B cell (primary cell): ENCODE measurements at regions not wholly inside any gene's neighbourhood (a gene's known extent, or its start where the extent isn't known, plus 50 kb on each side); places are given as distances from the start of the nearest gene placed in this dataset.
"Not testable (repeated sequence)": the region's sequence is repeated elsewhere in the genome, so short reads cannot be mapped to it uniquely, and the experiment has no call there.

Experiments
- ATAC-seq: fragments of 200-7000 bp; cut with Tn5 transposase; one replicate; pipeline ENCODE4 v1.10.0; 2021; ENCODE audit warnings: low read depth, mild to moderate bottlenecking, moderate number of reproducible peaks, moderate library complexity
- CTCF ChIA-PET: fragments of 350-600 bp; sonication (Branson Sonifier 250); formaldehyde crosslinking; loops from one replicate; lab custom pipeline; 2021; ENCODE audit warnings: antibody characterized with exemption, inconsistent platforms; lab: Charles Lee
- POLR2A ChIA-PET: fragments of 350-600 bp; sonication (Branson Sonifier 250); formaldehyde crosslinking; loops from one replicate; lab custom pipeline; 2021; ENCODE audit warnings: antibody characterized with exemption; lab: Charles Lee
- DNase-seq: peaks from one replicate; pipeline ENCODE4 v3.0.0; 2013
- H2AFZ ChIP-seq: 2 replicates; pipeline ENCODE4 v1.6.1; 2012; ENCODE audit warnings: mild to moderate bottlenecking, low read depth, low read length; ENCODE audit not compliant: insufficient read depth, poor library complexity, severe bottlenecking
- H3K27ac ChIP-seq, 2 donors: 1 replicate in 1 of 2; 2 replicates in 1 of 2; pipeline ENCODE4 v1.5.1; 2012 to 2013; ENCODE audit warnings: low read length in 2 of 2, mild to moderate bottlenecking in 2 of 2, moderate library complexity in 1 of 2
- H3K27me3 ChIP-seq, 4 experiments: fragments of 200-600 bp in 1 of 4; sonication (generic) in 1 of 4; replicated peaks in 1 of 4; 1 replicate in 2 of 4; 2 replicates in 2 of 4; pipeline versions ENCODE4 v1.6.1 to v1.7.0; 2013 to 2016; ENCODE audit warnings: low read length in 3 of 4, mild to moderate bottlenecking in 2 of 4, mixed read lengths in 1 of 4, moderate library complexity in 1 of 4; ENCODE audit not compliant: insufficient read depth in 4 of 4, control insufficient read depth in 3 of 4; ENCODE audit errors: control extremely low read depth in 1 of 4
- H3K36me3 ChIP-seq, 2 experiments: replicated peaks in 1 of 2; 1 replicate in 1 of 2; 2 replicates in 1 of 2; pipeline versions ENCODE4 v1.6.1 to v1.7.1; 2013; ENCODE audit warnings: low read length in 1 of 2; ENCODE audit not compliant: insufficient read depth in 2 of 2, control insufficient read depth in 1 of 2; ENCODE audit errors: control extremely low read depth in 1 of 2, extremely low read depth in 1 of 2
- H3K4me1 ChIP-seq, 2 donors: fragments of 200-600 bp in 1 of 2; sonication (generic) in 1 of 2; 1 replicate in 1 of 2; 2 replicates in 1 of 2; pipeline versions ENCODE4 v1.5.1 to v1.6.1; 2013 to 2017; ENCODE audit warnings: low read length in 2 of 2; ENCODE audit not compliant: control insufficient read depth in 2 of 2, insufficient read depth in 2 of 2
- H3K4me2 ChIP-seq: replicated peaks from 2 replicates; pipeline ENCODE3; 2012; ENCODE audit warnings: mild to moderate bottlenecking, low read depth, low read length; ENCODE audit not compliant: poor library complexity, severe bottlenecking
- H3K4me3 ChIP-seq, 5 experiments: fragments of 200-600 bp in 1 of 5; sonication (generic) in 1 of 5; 1 replicate in 3 of 5; 2 replicates in 2 of 5; pipeline versions ENCODE4 v1.5.1 to v1.7.0; 2011 to 2016; ENCODE audit warnings: low read length in 4 of 5, mild to moderate bottlenecking in 4 of 5, low read depth in 2 of 5, control low read depth in 1 of 5, moderate library complexity in 1 of 5; ENCODE audit not compliant: insufficient read depth in 1 of 5; ENCODE audit errors: control extremely low read depth in 1 of 5, extremely low read depth in 1 of 5
- H3K79me2 ChIP-seq: fragments of 200-600 bp; sonication (generic); one replicate; pipeline ENCODE4 v1.6.0; 2016; ENCODE audit warnings: low read length; ENCODE audit not compliant: control insufficient read depth, insufficient read depth
- H3K9ac ChIP-seq: fragments of 200-600 bp; sonication (generic); 2 replicates; pipeline ENCODE4 v1.6.1; 2017; ENCODE audit warnings: mild to moderate bottlenecking, low read length, moderate library complexity
- H3K9me3 ChIP-seq, 3 donors: one replicate each; pipeline versions ENCODE4 v1.6.1 to v1.7.1; 2013; ENCODE audit warnings: low read length in 2 of 3; ENCODE audit not compliant: control insufficient read depth in 2 of 3, insufficient read depth in 1 of 3; ENCODE audit errors: control extremely low read depth in 1 of 3
- H4K20me1 ChIP-seq: 2 replicates; pipeline ENCODE4 v1.6.0; 2012; ENCODE audit warnings: mild to moderate bottlenecking, low read length; ENCODE audit not compliant: insufficient read depth, control insufficient read depth, poor library complexity, severe bottlenecking
- H3K27ac Mint-ChIP-seq: one replicate; pipeline ENCODE4 v1.8.0; 2021; ENCODE audit warnings: mixed read lengths
- H3K27me3 Mint-ChIP-seq: one replicate; pipeline ENCODE4 v1.8.0; 2021; ENCODE audit warnings: mixed read lengths
- H3K4me1 Mint-ChIP-seq: one replicate; pipeline ENCODE4 v1.8.0; 2021; ENCODE audit warnings: mixed read lengths
- H3K4me3 Mint-ChIP-seq: one replicate; pipeline ENCODE4 v1.8.0; 2021; ENCODE audit warnings: mixed read lengths
- H3K9me3 Mint-ChIP-seq: one replicate; pipeline ENCODE4 v1.8.0; 2022; ENCODE audit warnings: mixed read lengths; ENCODE audit not compliant: insufficient read depth
- CTCF ChIP-seq: fragments of 200-600 bp; IDR thresholded peaks from one replicate; pipeline ENCODE4 v1.8.0; 2022; ENCODE audit warnings: antibody characterized with exemption, mild to moderate bottlenecking
- EZH2 ChIP-seq: IDR thresholded peaks from 2 replicates; pipeline ENCODE4 v1.6.1; 2012; ENCODE audit warnings: borderline replicate concordance, low read depth, mild to moderate bottlenecking, moderate library complexity, low read length; ENCODE audit not compliant: insufficient read depth, poor library complexity, severe bottlenecking
- WGBS: methylation state at CpG from one replicate; pipeline ENCODE4 v1.1.5; 2013; ENCODE audit warnings: missing lambda C conversion rate; ENCODE audit not compliant: insufficient coverage; 5-methylcytosine and 5-hydroxymethylcytosine counted together
- intact Hi-C: fragments of 100-400 bp; cut with micrococcal nuclease; formaldehyde crosslinking; loops from one replicate; pipeline ENCODE4 v1.10.0; 2022

- no peak overlapping the region for H3K4me3 Mint-ChIP-seq
- POLR2A ChIA-PET, result no interaction called here
- no peaks in the 10 kb centered on the region for H4K20me1 ChIP-seq
- no peak overlapping the region for H3K4me2 ChIP-seq
- no peak overlapping the region for H3K4me3 ChIP-seq
- peaks cover 3% of the 10 kb centered on the region for H3K4me1 Mint-ChIP-seq
- H3K36me3 ChIP-seq, result no peaks in the 10 kb centered on the region
- ATAC-seq (no peak), DNase-seq (no peak)
- H2AFZ ChIP-seq, result no peak overlapping the region
- H3K79me2 ChIP-seq, result no peaks in the 10 kb centered on the region
- no peak overlapping the region for H3K9ac ChIP-seq
- H3K27me3 Mint-ChIP-seq, result peaks cover 16% of the 10 kb centered on the region
- WGBS, result 73% methylated on average over 10 of the region's 15 CpGs
- H3K4me1 ChIP-seq, result peaks cover 5 to 7% of the 10 kb centered on the region in 2 donors
- no peak overlapping the region for H3K27ac Mint-ChIP-seq
- peaks cover 0 to 13% (median 1%) of the 10 kb centered on the region in 4 experiments for H3K27me3 ChIP-seq
- no peak for TF ChIP-seq CTCF
- TF ChIP-seq EZH2, result no peak
- CTCF ChIA-PET, result no interaction called here
- no peaks in the 10 kb centered on the region for H3K9me3 Mint-ChIP-seq
- H3K27ac ChIP-seq, result no peak overlapping the region
- intact Hi-C loops, result no loop called here
- H3K9me3 ChIP-seq, result peaks cover 0 to 5% (median 0%) of the 10 kb centered on the region in 3 donors
These were observed 131.0 kb upstream of the NCOR2 start for GRCh38 chr12:124698211-124698997.

GRCh38 chr12:124697722-124698121 is 130.3 kb upstream of the NCOR2 start:
- Histone ChIP-seq H3K9me3 (peaks cover 0 to 12% (median 6%) of the 10 kb centered on the region in 3 donors), H3K27me3 (peaks cover 0 to 13% (median 1%) of the 10 kb centered on the region in 4 experiments)
- H3K36me3 ChIP-seq, H3K9ac ChIP-seq, POLR2A ChIA-PET, CTCF ChIA-PET, DNase-seq, H4K20me1 ChIP-seq, H3K4me3 ChIP-seq, ATAC-seq, H3K9me3 Mint-ChIP-seq, H3K4me1 Mint-ChIP-seq, H3K79me2 ChIP-seq, H3K4me3 Mint-ChIP-seq, H3K27ac Mint-ChIP-seq, H2AFZ ChIP-seq, H3K4me1 ChIP-seq, H3K27ac ChIP-seq, H3K4me2 ChIP-seq, intact Hi-C loops: not testable (repeated sequence)
- H3K27me3 Mint-ChIP-seq, result peaks cover 16% of the 10 kb centered on the region
- 90% methylated on average over 8 of the region's 11 CpGs for WGBS
